CD4-positive, alpha-beta T cell (primary cell): ENCODE measurements at regions not wholly inside any gene's neighbourhood (a gene's known extent, or its start where the extent isn't known, plus 50 kb on each side); places are given as distances from the start of the nearest gene placed in this dataset.

Experiments used
- ATAC-seq: fragments of 200-7000 bp; cut with Tn5 transposase; one replicate; pipeline ENCODE4 v1.10.0; 2022; ENCODE audit warnings: mild to moderate bottlenecking; ENCODE audit not compliant: poor library complexity
- CTCF ChIA-PET: fragments of 350-600 bp; sonication (Branson Sonifier 250); formaldehyde crosslinking; loops from one replicate; lab custom pipeline; 2021; ENCODE audit warnings: antibody characterized with exemption, inconsistent platforms; lab: Charles Lee
- POLR2A ChIA-PET: fragments of 350-600 bp; sonication (Branson Sonifier 250); formaldehyde crosslinking; loops from one replicate; lab custom pipeline; 2021; ENCODE audit warnings: antibody characterized with exemption, inconsistent platforms; lab: Charles Lee
- DNase-seq, 14 experiments: peaks; one replicate each; pipeline ENCODE4 v3.0.0-alpha.2; 2013 to 2020; ENCODE audit warnings: mixed read lengths in 2 of 14
- H3K27ac ChIP-seq, 2 donors: one replicate each; pipeline versions ENCODE4 v1.5.1 to v1.7.0; 2013; ENCODE audit warnings: low read length in 2 of 2, low read depth in 1 of 2, mild to moderate bottlenecking in 1 of 2
- H3K27me3 ChIP-seq, 2 experiments: 1 replicate in 1 of 2; 2 replicates in 1 of 2; pipeline versions ENCODE4 v1.6.1 to v1.7.0; 2013; ENCODE audit warnings: low read length in 2 of 2, control low read depth in 1 of 2, mild to moderate bottlenecking in 1 of 2, moderate library complexity in 1 of 2; ENCODE audit not compliant: insufficient read depth in 2 of 2, control insufficient read depth in 1 of 2
- H3K36me3 ChIP-seq: one replicate; pipeline ENCODE4 v1.6.1; 2013; ENCODE audit warnings: low read length, control low read depth; ENCODE audit not compliant: insufficient read depth
- H3K4me1 ChIP-seq: one replicate; pipeline ENCODE4 v1.6.1; 2013; ENCODE audit warnings: low read length, control low read depth; ENCODE audit not compliant: insufficient read depth
- H3K4me3 ChIP-seq: one replicate; pipeline ENCODE4 v1.5.1; 2013; ENCODE audit warnings: mild to moderate bottlenecking, low read length, moderate library complexity
- H3K9me3 ChIP-seq, 2 experiments: 1 replicate in 1 of 2; 2 replicates in 1 of 2; pipeline versions ENCODE4 v1.6.1 to v1.7.0; 2013; ENCODE audit warnings: low read length in 2 of 2, mild to moderate bottlenecking in 2 of 2, control low read depth in 1 of 2, moderate library complexity in 1 of 2; ENCODE audit not compliant: control insufficient read depth in 1 of 2, insufficient read depth in 1 of 2
- H3K27ac Mint-ChIP-seq: one replicate; pipeline ENCODE4 v1.8.0; 2020; ENCODE audit warnings: mixed read lengths
- H3K27me3 Mint-ChIP-seq: one replicate; pipeline ENCODE4 v1.8.0; 2021; ENCODE audit warnings: mixed read lengths
- H3K36me3 Mint-ChIP-seq: one replicate; pipeline ENCODE4 v1.8.0; 2021; ENCODE audit warnings: low read depth, mixed read lengths
- H3K4me1 Mint-ChIP-seq: one replicate; pipeline ENCODE4 v1.8.0; 2021; ENCODE audit warnings: low read depth, mixed read lengths
- H3K4me3 Mint-ChIP-seq: one replicate; pipeline ENCODE4 v1.8.0; 2020; ENCODE audit warnings: mild to moderate bottlenecking, mixed read lengths
- H3K9me3 Mint-ChIP-seq: one replicate; pipeline ENCODE4 v1.8.0; 2020; ENCODE audit warnings: mixed read lengths
- CTCF ChIP-seq: fragments of 200-600 bp; IDR thresholded peaks from one replicate; pipeline ENCODE4 v1.8.0; 2022; ENCODE audit warnings: antibody characterized with exemption, mild to moderate bottlenecking
- intact Hi-C, 2 experiments: fragments of 100-400 bp; cut with DNase I in 1 of 2; cut with micrococcal nuclease in 1 of 2; formaldehyde crosslinking; loops; one replicate each; pipeline versions ENCODE4 v1.15.1 to v1.9.0; 2023 to 2025; cut with DNase I, micrococcal nuclease

- no peaks in the 10 kb centered on the region for H3K9me3 ChIP-seq
- Mint-ChIP-seq H3K9me3 (no peaks in the 10 kb centered on the region), H3K4me3 (no peak overlapping the region), H3K27ac (no peak overlapping the region), H3K36me3 (no peaks in the 10 kb centered on the region), H3K27me3 (no peaks in the 10 kb centered on the region), H3K4me1 (no peaks in the 10 kb centered on the region)
- H3K4me1 ChIP-seq, result no peaks in the 10 kb centered on the region
- no peak overlapping the region for H3K27ac ChIP-seq
- no peaks in the 10 kb centered on the region for H3K36me3 ChIP-seq
- H3K4me3 ChIP-seq, result no peak overlapping the region
- CTCF ChIA-PET, result no interaction called here
- H3K27me3 ChIP-seq, result no peaks in the 10 kb centered on the region
- DNase-seq, result no peak
- ATAC-seq, result no peak
- POLR2A ChIA-PET, result no interaction called here
- TF ChIP-seq CTCF, result no peak
- intact Hi-C loops, result no loop called here
Measured at GRCh38 chr22:36086170-36086490, 57.5 kb upstream of the RBFOX2 start.

- Mint-ChIP-seq H3K4me1 (no peaks in the 10 kb centered on the region), H3K4me3 (no peak overlapping the region), H3K36me3 (no peaks in the 10 kb centered on the region), H3K9me3 (no peaks in the 10 kb centered on the region), H3K27ac (no peak overlapping the region), H3K27me3 (no peaks in the 10 kb centered on the region)
- POLR2A ChIA-PET, result no interaction called here
- no peak overlapping the region for H3K27ac ChIP-seq
- DNase-seq (no peak), ATAC-seq (no peak)
- intact Hi-C loops, result no loop called here
- no peaks in the 10 kb centered on the region for H3K27me3 ChIP-seq
- no peaks in the 10 kb centered on the region for H3K9me3 ChIP-seq
- H3K4me3 ChIP-seq, result no peak overlapping the region
- no peaks in the 10 kb centered on the region for H3K36me3 ChIP-seq
- CTCF ChIA-PET, result no interaction called here
- no peak for TF ChIP-seq CTCF
- no peaks in the 10 kb centered on the region for H3K4me1 ChIP-seq
Measured at GRCh38 chr22:36085476-36086169, 57.0 kb upstream of the RBFOX2 start.

GRCh38 chr22:36084717-36085116 lies 56.1 kb upstream of the RBFOX2 start:
- Histone ChIP-seq H3K27ac (no peak overlapping the region), H3K4me3 (no peak overlapping the region), H3K36me3 (no peaks in the 10 kb centered on the region), H3K4me1 (no peaks in the 10 kb centered on the region), H3K9me3 (no peaks in the 10 kb centered on the region), H3K27me3 (no peaks in the 10 kb centered on the region)
- Mint-ChIP-seq H3K4me3 (no peak overlapping the region), H3K27me3 (no peaks in the 10 kb centered on the region), H3K4me1 (no peaks in the 10 kb centered on the region), H3K27ac (no peak overlapping the region), H3K36me3 (no peaks in the 10 kb centered on the region), H3K9me3 (no peaks in the 10 kb centered on the region)
- no peak for TF ChIP-seq CTCF
- CTCF ChIA-PET, result no interaction called here
- POLR2A ChIA-PET, result no interaction called here
- no peak for ATAC-seq
- intact Hi-C loops, result no loop called here
- DNase-seq, result no peak
